Type B pancreatic cell (in vitro differentiated cells): ENCODE measurements at regions not wholly inside any gene's neighbourhood (a gene's known extent, or its start where the extent isn't known, plus 50 kb on each side); places are given as distances from the start of the nearest gene placed in this dataset.
A peak's percentile ranks its signal among the peaks of the same experiment; 100 is the strongest.

Experiments used
- DNase-seq: peaks from one replicate; pipeline ENCODE4 v3.0.0; 2021; ENCODE audit warnings: mixed read lengths; ENCODE audit not compliant: unreplicated experiment; ENCODE audit errors: extremely low spot score
- H3K27ac Mint-ChIP-seq: 2 replicates; pipeline ENCODE4 v1.8.0; 2021; ENCODE audit warnings: mild to moderate bottlenecking, mixed read lengths
- H3K27me3 Mint-ChIP-seq: 2 replicates; pipeline ENCODE4 v1.8.0; 2021; ENCODE audit warnings: mixed read lengths
- H3K36me3 Mint-ChIP-seq: 2 replicates; pipeline ENCODE4 v1.8.0; 2021; ENCODE audit warnings: mixed read lengths
- H3K4me1 Mint-ChIP-seq: one replicate; pipeline ENCODE4 v1.8.0; 2021; ENCODE audit warnings: mixed read lengths; ENCODE audit not compliant: unreplicated experiment
- H3K4me3 Mint-ChIP-seq: 2 replicates; pipeline ENCODE4 v1.8.0; 2021; ENCODE audit warnings: mild to moderate bottlenecking, mixed read lengths
- H3K9me3 Mint-ChIP-seq: 2 replicates; pipeline ENCODE4 v1.8.0; 2021; ENCODE audit warnings: mixed read lengths
- TF ChIP-seq, protein P1 (sequence below): fragments of 200-600 bp; sonication (generic); conservative IDR thresholded peaks from 2 replicates; pipeline ENCODE4 v1.5.0; 2021; ENCODE audit warnings: antibody characterized with exemption, mild to moderate bottlenecking

DNA sequence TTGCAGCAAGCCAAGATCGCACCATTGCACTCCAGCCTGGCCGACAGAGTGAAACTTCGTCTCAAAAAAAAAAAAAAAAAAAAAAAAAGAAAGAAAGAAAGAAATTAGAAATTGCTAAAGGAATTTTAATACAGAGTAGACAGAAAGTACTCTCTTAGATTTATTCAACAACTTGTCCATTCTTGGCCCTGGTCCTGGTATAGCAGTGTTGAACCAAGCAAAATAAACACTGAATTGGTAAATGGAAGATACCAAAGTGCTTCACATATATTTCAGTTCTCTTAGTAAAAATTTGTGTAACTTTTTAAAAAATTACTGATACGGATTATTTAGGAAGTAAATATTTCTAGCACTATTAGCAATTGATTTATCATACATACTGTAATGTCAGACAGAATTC, 165.9 kb upstream of the TLL1 start:
- no peaks in the 10 kb centered on the region for H3K27me3 Mint-ChIP-seq
- no peak for DNase-seq
- no peak overlapping the region for H3K27ac Mint-ChIP-seq
- peaks cover 15% of the 10 kb centered on the region for H3K4me1 Mint-ChIP-seq
- TF ChIP-seq, protein P1, sequence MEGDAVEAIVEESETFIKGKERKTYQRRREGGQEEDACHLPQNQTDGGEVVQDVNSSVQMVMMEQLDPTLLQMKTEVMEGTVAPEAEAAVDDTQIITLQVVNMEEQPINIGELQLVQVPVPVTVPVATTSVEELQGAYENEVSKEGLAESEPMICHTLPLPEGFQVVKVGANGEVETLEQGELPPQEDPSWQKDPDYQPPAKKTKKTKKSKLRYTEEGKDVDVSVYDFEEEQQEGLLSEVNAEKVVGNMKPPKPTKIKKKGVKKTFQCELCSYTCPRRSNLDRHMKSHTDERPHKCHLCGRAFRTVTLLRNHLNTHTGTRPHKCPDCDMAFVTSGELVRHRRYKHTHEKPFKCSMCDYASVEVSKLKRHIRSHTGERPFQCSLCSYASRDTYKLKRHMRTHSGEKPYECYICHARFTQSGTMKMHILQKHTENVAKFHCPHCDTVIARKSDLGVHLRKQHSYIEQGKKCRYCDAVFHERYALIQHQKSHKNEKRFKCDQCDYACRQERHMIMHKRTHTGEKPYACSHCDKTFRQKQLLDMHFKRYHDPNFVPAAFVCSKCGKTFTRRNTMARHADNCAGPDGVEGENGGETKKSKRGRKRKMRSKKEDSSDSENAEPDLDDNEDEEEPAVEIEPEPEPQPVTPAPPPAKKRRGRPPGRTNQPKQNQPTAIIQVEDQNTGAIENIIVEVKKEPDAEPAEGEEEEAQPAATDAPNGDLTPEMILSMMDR = no peak
- H3K4me3 Mint-ChIP-seq = no peak overlapping the region
- no peaks in the 10 kb centered on the region for H3K9me3 Mint-ChIP-seq
- no peaks in the 10 kb centered on the region for H3K36me3 Mint-ChIP-seq

DNA sequence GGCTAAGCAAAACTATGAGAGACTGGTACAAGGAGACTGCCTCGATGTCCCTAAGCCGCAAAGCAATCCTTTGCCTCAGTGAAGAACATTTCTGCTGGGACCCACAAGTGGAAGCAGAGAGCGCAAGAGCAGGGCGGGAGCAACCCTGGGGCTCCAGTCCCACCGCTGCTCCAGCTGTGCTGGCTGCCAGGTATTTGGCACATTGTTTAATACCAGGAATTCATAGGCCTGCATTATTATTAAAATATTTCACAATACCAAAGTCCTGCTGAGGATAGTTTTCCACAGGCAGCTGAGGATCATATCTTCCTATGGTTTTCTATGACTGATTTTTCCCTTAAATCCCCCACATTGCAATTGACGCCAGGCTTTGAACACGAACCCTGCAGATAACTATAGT, 163.5 kb upstream of the TLL1 start:
- Mint-ChIP-seq H3K4me3 (no peak overlapping the region), H3K4me1 (peaks cover 15% of the 10 kb centered on the region), H3K9me3 (no peaks in the 10 kb centered on the region), H3K27ac (peak overlapping the region; percentile 17), H3K27me3 (no peaks in the 10 kb centered on the region), H3K36me3 (no peaks in the 10 kb centered on the region)
- TF ChIP-seq, protein P1 = no peak
- no peak for DNase-seq

DNA sequence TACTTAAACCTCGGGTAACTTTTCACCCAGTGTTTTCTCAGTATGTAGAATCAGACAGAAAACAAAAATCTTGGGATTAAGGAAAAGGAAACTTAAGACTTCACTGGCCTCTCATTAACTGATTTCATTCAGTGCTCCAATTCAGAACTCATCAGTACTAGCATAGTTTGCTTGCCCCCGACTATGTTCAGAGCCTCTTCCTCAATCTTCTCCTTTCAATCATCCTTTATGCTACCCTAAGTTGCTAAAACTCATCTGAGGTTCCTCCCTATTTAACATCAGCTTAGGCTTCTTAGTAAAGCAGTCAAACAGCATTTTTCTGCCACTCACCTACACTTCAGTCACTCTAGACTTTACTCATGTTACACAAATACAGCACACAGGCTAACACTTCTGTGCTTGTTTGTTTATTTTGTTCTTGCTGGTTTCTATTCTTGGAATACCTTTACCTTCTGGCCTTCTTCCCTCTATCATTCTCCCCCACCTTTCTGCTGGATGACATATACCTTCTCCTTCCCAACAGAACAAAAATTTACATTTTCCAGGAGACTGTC, 163.0 kb upstream of the TLL1 start:
- no peaks in the 10 kb centered on the region for H3K9me3 Mint-ChIP-seq
- no peak overlapping the region for H3K4me3 Mint-ChIP-seq
- TF ChIP-seq, protein P1 = no peak
- no peak for DNase-seq
- H3K4me1 Mint-ChIP-seq = peaks cover 15% of the 10 kb centered on the region
- no peaks in the 10 kb centered on the region for H3K36me3 Mint-ChIP-seq
- H3K27me3 Mint-ChIP-seq = peaks cover under 1% of the 10 kb centered on the region
- H3K27ac Mint-ChIP-seq = peak overlapping the region; percentile 17

DNA sequence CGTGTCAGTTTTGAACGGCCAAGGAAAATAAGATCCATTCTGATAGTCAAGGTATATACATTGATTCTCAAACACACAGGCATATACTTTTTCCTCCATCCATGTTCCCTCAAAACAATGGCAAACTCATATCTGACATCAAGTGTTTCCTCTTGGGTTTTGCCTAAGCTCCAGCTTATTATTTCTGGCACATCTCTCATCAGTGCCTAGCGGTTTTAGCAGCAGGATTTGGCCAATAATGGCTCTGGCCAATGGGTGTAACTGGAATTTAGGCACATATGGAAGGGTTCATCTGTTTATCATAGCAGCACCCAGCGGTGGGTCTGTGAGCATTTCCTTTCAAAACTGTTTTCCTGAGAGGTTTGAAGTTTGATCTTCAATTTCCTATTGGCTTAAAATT, 161.6 kb upstream of the TLL1 start:
- Mint-ChIP-seq H3K9me3 (no peaks in the 10 kb centered on the region), H3K36me3 (no peaks in the 10 kb centered on the region), H3K4me1 (peaks cover 15% of the 10 kb centered on the region), H3K27me3 (peaks cover 2% of the 10 kb centered on the region), H3K27ac (no peak overlapping the region), H3K4me3 (no peak overlapping the region)
- no peak for DNase-seq
- TF ChIP-seq, protein P1 = no peak

DNA sequence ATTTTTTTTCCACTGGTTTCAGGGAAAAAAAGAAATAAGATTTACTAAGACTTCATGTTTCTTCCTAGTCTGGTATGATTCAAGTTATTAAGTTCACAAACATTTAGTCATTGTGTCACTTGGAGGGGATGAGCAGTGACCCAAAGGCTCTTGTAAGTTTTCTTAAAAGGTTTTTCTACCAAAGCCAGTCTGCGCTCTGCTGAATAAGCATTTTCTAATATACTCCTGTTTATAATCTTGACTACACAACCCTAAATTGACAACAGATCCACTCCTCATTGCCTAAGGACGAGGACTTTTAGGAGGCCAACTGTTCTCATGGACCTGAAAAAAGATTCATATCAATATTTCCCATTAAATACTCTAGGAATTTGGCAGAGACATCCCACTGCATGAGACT, 161.1 kb upstream of the TLL1 start:
- DNase-seq = no peak
- Mint-ChIP-seq H3K36me3 (no peaks in the 10 kb centered on the region), H3K4me3 (no peak overlapping the region), H3K4me1 (peaks cover 15% of the 10 kb centered on the region), H3K9me3 (no peaks in the 10 kb centered on the region), H3K27ac (no peak overlapping the region), H3K27me3 (peaks cover 2% of the 10 kb centered on the region)
- TF ChIP-seq, protein P1 = no peak

DNA sequence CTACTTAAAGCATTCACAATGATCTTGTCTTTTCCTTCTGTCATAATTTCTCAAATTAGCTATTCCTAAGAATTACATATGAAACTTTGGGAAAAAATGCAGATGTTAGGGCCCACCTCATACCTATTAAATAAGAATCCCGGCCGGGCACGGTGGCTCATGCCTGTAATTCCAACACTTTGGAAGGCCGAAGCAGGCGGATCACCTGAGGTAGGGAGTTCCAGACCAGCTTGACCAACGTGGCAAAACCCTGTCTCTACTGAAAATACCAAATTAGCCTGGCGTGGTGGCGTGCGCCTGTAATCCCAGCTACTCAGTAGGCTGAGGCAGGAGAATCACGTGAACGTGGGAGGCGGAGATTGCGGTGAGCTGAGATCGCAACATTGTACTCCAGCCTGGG, 158.4 kb upstream of the TLL1 start:
- H3K4me1 Mint-ChIP-seq = peaks cover 15% of the 10 kb centered on the region
- H3K4me3 Mint-ChIP-seq = no peak overlapping the region
- H3K9me3 Mint-ChIP-seq = no peaks in the 10 kb centered on the region
- peaks cover 2% of the 10 kb centered on the region for H3K27me3 Mint-ChIP-seq
- H3K36me3 Mint-ChIP-seq = no peaks in the 10 kb centered on the region
- H3K27ac Mint-ChIP-seq = no peak overlapping the region
- no peak for DNase-seq
- TF ChIP-seq, protein P1 = no peak
